GM20000 (cell line): ENCODE measurements at regions not wholly inside any gene's neighbourhood (a gene's known extent, or its start where the extent isn't known, plus 50 kb on each side); places are given as distances from the start of the nearest gene placed in this dataset.

ENCODE experiments used
- DNase-seq: peaks from one replicate; pipeline ENCODE4 v3.0.0; 2012; ENCODE audit warnings: low spot score
- CTCF ChIP-seq: IDR thresholded peaks from 2 replicates; pipeline ENCODE4 v1.5.1; 2012; ENCODE audit warnings: mild to moderate bottlenecking, control low read depth; ENCODE audit errors: extremely low read depth, missing control alignments

DNA sequence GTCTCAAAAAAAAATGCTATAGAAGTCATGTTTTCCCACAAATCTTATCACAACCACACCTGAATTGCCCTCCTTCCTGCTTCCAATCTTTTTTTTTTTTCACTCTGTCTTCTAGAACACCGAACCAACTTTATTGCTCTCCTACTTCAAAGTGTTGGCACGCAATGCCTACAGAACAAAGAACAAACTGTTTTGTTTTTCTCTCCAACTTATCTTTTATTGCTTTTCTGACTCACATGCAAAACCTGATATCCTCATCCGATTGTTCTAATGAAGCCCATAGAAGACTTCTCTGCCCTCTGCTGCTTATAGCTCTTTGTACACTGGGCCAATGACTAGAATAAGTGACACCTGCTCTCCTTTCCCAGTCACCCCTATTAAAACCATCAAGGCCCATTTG lies 602.8 kb downstream of the EPHA4 start:
- TF ChIP-seq CTCF, result no peak
- DNase-seq, result no peak

DNA sequence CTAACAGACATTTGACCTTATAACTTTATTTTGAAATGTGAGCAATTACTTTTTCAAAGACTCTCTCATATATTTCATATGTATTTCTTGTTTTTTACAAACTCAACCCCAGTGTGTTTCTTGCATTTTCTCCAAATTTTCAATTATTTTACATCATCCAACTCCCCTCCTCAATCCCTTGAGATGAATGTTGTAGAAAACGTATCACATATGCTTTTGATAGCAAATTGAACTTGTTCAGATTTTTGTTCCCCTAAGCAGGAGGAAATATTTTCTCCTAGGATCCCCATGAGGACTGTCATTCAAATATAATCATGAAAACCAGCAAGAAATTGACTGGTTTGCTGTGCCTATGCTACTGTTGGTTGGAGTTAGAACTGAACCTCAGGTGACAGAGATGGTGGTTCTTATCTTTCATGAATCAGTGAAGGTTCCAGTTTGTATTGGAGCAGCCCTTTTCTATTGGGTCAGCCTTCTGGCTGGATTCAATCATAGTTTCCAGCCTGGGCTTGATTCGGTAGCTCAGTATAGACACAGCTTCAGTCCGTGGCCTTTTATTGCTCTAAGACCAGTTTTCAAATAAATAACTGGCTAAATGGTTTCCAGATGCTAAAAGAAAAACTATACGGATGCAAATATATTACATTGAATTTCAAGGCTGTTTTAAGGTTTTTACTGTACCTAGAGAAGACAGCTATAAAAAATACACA lies 591.0 kb downstream of the EPHA4 start:
- no peak for TF ChIP-seq CTCF
- DNase-seq, result no peak

- TF ChIP-seq CTCF, result no peak
- DNase-seq, result no peak
Measured at GRCh38 chr2:220981926-220982325, 590.2 kb downstream of the EPHA4 start.

DNA sequence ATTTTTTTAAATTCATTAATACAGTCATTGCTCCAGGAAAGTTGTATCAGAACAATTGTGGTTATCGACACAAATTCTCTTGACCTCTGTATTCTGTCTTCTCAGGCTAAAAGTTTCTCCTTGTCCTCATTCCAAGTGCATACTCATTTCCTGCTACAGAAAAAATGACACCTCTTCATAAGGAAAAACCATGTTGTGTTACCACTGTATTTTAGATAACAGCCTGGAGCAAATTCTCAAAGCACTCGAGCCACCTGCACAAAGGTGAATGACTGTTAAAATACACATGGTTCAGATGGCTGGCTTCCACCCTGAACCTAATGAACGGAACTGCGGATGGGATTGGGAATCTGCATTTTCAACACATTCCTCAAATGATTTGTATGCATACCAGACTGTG lies 586.5 kb downstream of the EPHA4 start:
- no peak for TF ChIP-seq CTCF
- no peak for DNase-seq

DNA sequence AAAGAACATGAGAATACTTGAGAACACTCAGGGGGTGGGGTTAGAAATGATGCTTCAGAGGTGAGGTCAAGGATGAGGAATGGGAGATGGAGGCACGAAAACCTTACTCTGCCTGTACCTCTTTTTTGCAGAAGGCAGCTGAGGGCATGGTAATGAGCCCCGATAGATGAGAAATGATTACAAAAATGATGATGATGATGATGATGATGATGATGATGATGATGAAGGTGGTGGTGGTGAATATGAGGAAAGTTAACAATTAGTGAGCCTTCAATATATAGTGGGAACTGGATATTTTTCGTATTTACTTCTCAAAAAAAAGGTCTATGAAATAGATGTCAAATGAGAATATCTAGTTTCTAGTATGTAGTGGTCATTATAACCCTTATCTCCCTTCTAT lies 584.3 kb downstream of the EPHA4 start:
- DNase-seq, result no peak
- no peak for TF ChIP-seq CTCF

- TF ChIP-seq CTCF, result no peak
- DNase-seq, result no peak
Measured at GRCh38 chr2:220991972-220992371, 580.1 kb downstream of the EPHA4 start.

- no peak for DNase-seq
- no peak for TF ChIP-seq CTCF
Measured at GRCh38 chr2:220994846-220995245, 577.3 kb downstream of the EPHA4 start.
